Fibroblast of lung (primary cell): ENCODE measurements at regions not wholly inside any gene's neighbourhood (a gene's known extent, or its start where the extent isn't known, plus 50 kb on each side); places are given as distances from the start of the nearest gene placed in this dataset.

Source experiments
- DNase-seq, 2 donors: peaks; one replicate each; pipeline versions ENCODE4 v3.0.0 to v3.0.0-alpha.2; 2010; ENCODE audit warnings: low read depth in 2 of 2
- H2AFZ ChIP-seq: 2 replicates; pipeline ENCODE4 v1.5.1; 2012; ENCODE audit warnings: low read length, control low read depth, inconsistent platforms
- H3K27ac ChIP-seq: 2 replicates; pipeline ENCODE4 v1.5.1; 2011; ENCODE audit warnings: low read length, control low read depth; ENCODE audit not compliant: insufficient read depth
- H3K27me3 ChIP-seq: 2 replicates; pipeline ENCODE4 v1.5.1; 2011; ENCODE audit warnings: mild to moderate bottlenecking, low read length; ENCODE audit not compliant: control insufficient read depth, insufficient read depth
- H3K36me3 ChIP-seq: 2 replicates; pipeline ENCODE4 v1.5.1; 2011; ENCODE audit warnings: low read length; ENCODE audit not compliant: control insufficient read depth, insufficient read depth
- H3K4me1 ChIP-seq: 2 replicates; pipeline ENCODE4 v1.5.1; 2011; ENCODE audit warnings: low read length; ENCODE audit not compliant: control insufficient read depth, insufficient read depth; ENCODE audit errors: extremely low read depth
- H3K4me2 ChIP-seq: 2 replicates; pipeline ENCODE4 v1.5.1; 2011; ENCODE audit warnings: low read length, control low read depth; ENCODE audit not compliant: insufficient read depth; ENCODE audit errors: extremely low read depth
- H3K4me3 ChIP-seq, 4 experiments: fragments of 200-600 bp in 1 of 4; sonication (generic) in 1 of 4; replicated peaks in 1 of 4; 2 replicates each; pipeline ENCODE4 v1.5.1; 2011 to 2016; ENCODE audit warnings: low read length in 4 of 4, low read depth in 3 of 4, mild to moderate bottlenecking in 3 of 4, control low read depth in 2 of 4, inconsistent platforms in 1 of 4, mixed read lengths in 1 of 4; ENCODE audit not compliant: insufficient read depth in 1 of 4; ENCODE audit errors: control extremely low read depth in 1 of 4
- H3K79me2 ChIP-seq: 2 replicates; pipeline ENCODE4 v1.5.1; 2012; ENCODE audit warnings: mild to moderate bottlenecking, low read length, inconsistent platforms; ENCODE audit not compliant: control insufficient read depth, insufficient read depth
- H3K9ac ChIP-seq: 2 replicates; pipeline ENCODE4 v1.5.1; 2011; ENCODE audit warnings: mild to moderate bottlenecking, low read length, control low read depth; ENCODE audit not compliant: insufficient read depth
- H3K9me3 ChIP-seq: 2 replicates; pipeline ENCODE4 v1.5.1; 2012; ENCODE audit warnings: low read depth, low read length; ENCODE audit not compliant: control insufficient read depth, insufficient read depth
- H4K20me1 ChIP-seq: 2 replicates; pipeline ENCODE4 v1.5.1; 2011; ENCODE audit warnings: low read length; ENCODE audit not compliant: control insufficient read depth, insufficient read depth; ENCODE audit errors: extremely low read depth
- CTCF ChIP-seq, 2 donors: IDR thresholded peaks in 1 of 2; conservative IDR thresholded peaks in 1 of 2; 1 replicate in 1 of 2; 2 replicates in 1 of 2; pipeline ENCODE4 v1.5.1; 2011 to 2012; ENCODE audit warnings: low read length in 2 of 2, control low read depth in 1 of 2, inconsistent platforms in 1 of 2, low read depth in 1 of 2, mild to moderate bottlenecking in 1 of 2
- EZH2 ChIP-seq: IDR thresholded peaks from 2 replicates; pipeline ENCODE4 v1.5.1; 2012; ENCODE audit warnings: low read length, control low read depth, mild to moderate bottlenecking; ENCODE audit errors: missing control alignments

GRCh38 chr20:6238421-6238820 lies 115.6 kb upstream of the FERMT1 start:
- H3K4me3 ChIP-seq: no peak overlapping the region
- no peak for TF ChIP-seq EZH2
- no peak for TF ChIP-seq CTCF (conservative IDR thresholded peaks at IDR 0.05 in 1 of 2, IDR thresholded peaks at IDR 0.05 in 1 of 2; ENCODE audit: low read depth in 1 of 2, low read length in 2 of 2)
- no peaks in the 10 kb centered on the region for H3K27me3 ChIP-seq
- H3K9ac ChIP-seq: no peak overlapping the region
- no peaks in the 10 kb centered on the region for H3K9me3 ChIP-seq
- no peaks in the 10 kb centered on the region for H3K36me3 ChIP-seq
- no peaks in the 10 kb centered on the region for H3K79me2 ChIP-seq
- DNase-seq: no peak
- no peak overlapping the region for H2AFZ ChIP-seq
- H3K4me2 ChIP-seq: no peak overlapping the region
- no peak overlapping the region for H3K27ac ChIP-seq
- H3K4me1 ChIP-seq: no peaks in the 10 kb centered on the region
- no peaks in the 10 kb centered on the region for H4K20me1 ChIP-seq

- Histone ChIP-seq H3K36me3 (no peaks in the 10 kb centered on the region), H3K4me3 (no peak overlapping the region), H3K4me1 (no peaks in the 10 kb centered on the region), H3K9me3 (no peaks in the 10 kb centered on the region), H3K79me2 (no peaks in the 10 kb centered on the region), H3K9ac (no peak overlapping the region), H3K27ac (no peak overlapping the region), H2AFZ (no peak overlapping the region), H3K27me3 (no peaks in the 10 kb centered on the region), H4K20me1 (no peaks in the 10 kb centered on the region), H3K4me2 (no peak overlapping the region)
- no peak for TF ChIP-seq CTCF (conservative IDR thresholded peaks at IDR 0.05 in 1 of 2, IDR thresholded peaks at IDR 0.05 in 1 of 2; ENCODE audit: low read depth in 1 of 2, low read length in 2 of 2)
- TF ChIP-seq EZH2: no peak
- no peak for DNase-seq
These were observed 112.7 kb upstream of the FERMT1 start for GRCh38 chr20:6235510-6235909.

DNA sequence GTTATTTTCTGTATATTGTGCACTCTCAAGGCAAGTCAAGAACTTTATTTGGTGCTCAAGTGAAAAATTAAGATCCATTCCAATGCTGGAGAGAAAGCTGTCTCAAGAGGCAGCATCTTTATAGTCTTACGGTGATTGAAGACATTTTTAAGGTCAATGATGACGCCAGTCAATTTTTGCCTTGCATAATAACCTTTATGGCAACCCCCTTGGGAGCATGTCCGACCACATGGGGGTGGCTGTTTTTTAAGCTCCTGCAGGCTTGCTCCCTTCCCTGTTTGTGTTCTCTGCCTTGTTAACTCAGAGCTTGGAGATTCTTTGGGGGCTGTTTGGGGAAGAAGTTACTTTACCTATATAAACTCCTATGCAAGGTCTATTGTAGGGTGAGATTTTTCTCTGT lies 109.6 kb upstream of the FERMT1 start:
- Histone ChIP-seq H2AFZ (no peak overlapping the region), H3K79me2 (no peaks in the 10 kb centered on the region), H3K9me3 (no peaks in the 10 kb centered on the region), H3K4me3 (no peak overlapping the region), H3K27me3 (no peaks in the 10 kb centered on the region), H4K20me1 (no peaks in the 10 kb centered on the region), H3K9ac (no peak overlapping the region), H3K27ac (no peak overlapping the region), H3K4me1 (no peaks in the 10 kb centered on the region), H3K36me3 (no peaks in the 10 kb centered on the region), H3K4me2 (no peak overlapping the region)
- no peak for DNase-seq
- no peak for TF ChIP-seq EZH2
- TF ChIP-seq CTCF (conservative IDR thresholded peaks at IDR 0.05 in 1 of 2, IDR thresholded peaks at IDR 0.05 in 1 of 2; ENCODE audit: low read depth in 1 of 2, low read length in 2 of 2): no peak
